ENCODE measurements at regions not wholly inside any gene's neighbourhood (a gene's known extent, or its start where the extent isn't known, plus 50 kb on each side); places are given as distances from the start of the nearest gene placed in this dataset.

DNA sequence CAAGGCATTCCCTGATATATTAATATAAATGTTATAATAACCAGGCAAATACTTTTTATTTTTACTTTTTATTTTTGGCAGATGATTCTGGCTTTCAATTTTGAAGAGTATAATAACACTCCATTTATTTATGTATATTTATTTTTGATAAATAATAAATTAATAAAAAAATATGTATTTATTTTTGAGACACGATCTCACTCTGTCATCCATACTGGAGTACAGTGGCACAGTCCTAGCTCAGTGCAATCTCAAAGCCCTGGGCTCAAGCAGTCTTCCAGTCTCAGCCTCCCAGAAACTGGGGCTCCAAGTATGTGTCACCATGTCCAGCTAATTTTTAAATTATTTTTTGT is 93.4 kb upstream of the ITGA6 start:
- TF ChIP-seq CTCF (IDR thresholded peaks at IDR 0.05; ENCODE audit: poor library complexity) (no peak), EZH2 (IDR thresholded peaks at IDR 0.05; ENCODE audit: borderline replicate concordance) (no peak)
